ENCODE measurements at regions not wholly inside any gene's neighbourhood (a gene's known extent, or its start where the extent isn't known, plus 50 kb on each side); places are given as distances from the start of the nearest gene placed in this dataset.
"Not testable (repeated sequence)": the region's sequence is repeated elsewhere in the genome, so short reads cannot be mapped to it uniquely, and the experiment has no call there.

- H3K9me3 Mint-ChIP-seq, result peaks cover 0 to 3% (median 0%) of the 10 kb centered on the region in 7 donors
- H3K27me3 Mint-ChIP-seq, result no peaks in the 10 kb centered on the region
- ATAC-seq (ENCODE audit: low read depth in 2 of 2) (no peak), DNase-seq (no peak)
- H3K27ac Mint-ChIP-seq, result no peak overlapping the region
- H3K36me3 Mint-ChIP-seq, result no peaks in the 10 kb centered on the region
- H3K4me3 Mint-ChIP-seq, result no peak overlapping the region
- H3K4me1 Mint-ChIP-seq, result no peaks in the 10 kb centered on the region
Measured at GRCh38 chr14:26655128-26655527, 57.3 kb upstream of the NOVA1 start.

- Mint-ChIP-seq H3K27me3 (no peaks in the 10 kb centered on the region), H3K4me1 (no peaks in the 10 kb centered on the region), H3K4me3 (no peak overlapping the region), H3K9me3 (peaks cover 0 to 23% (median 10%) of the 10 kb centered on the region in 7 donors), H3K27ac (no peak overlapping the region), H3K36me3 (no peaks in the 10 kb centered on the region)
- no peak for DNase-seq
- no peak for ATAC-seq (ENCODE audit: low read depth in 2 of 2)
Measured at GRCh38 chr14:26663506-26663905, 65.7 kb upstream of the NOVA1 start.

GRCh38 chr14:26678732-26679420 lies 81.0 kb upstream of the NOVA1 start:
- not testable (repeated sequence) for H3K4me3 Mint-ChIP-seq; H3K36me3 Mint-ChIP-seq; ATAC-seq (ENCODE audit: low read depth in 2 of 2); DNase-seq; H3K27me3 Mint-ChIP-seq; H3K4me1 Mint-ChIP-seq
- H3K9me3 Mint-ChIP-seq, result peaks cover 0 to 11% (median 8%) of the 10 kb centered on the region in 7 donors
- H3K27ac Mint-ChIP-seq, result peak overlapping the region in 1 of 6 donors; percentile 39

- no peak for DNase-seq
- no peak overlapping the region for H3K4me3 Mint-ChIP-seq
- H3K4me1 Mint-ChIP-seq, result no peaks in the 10 kb centered on the region
Measured at GRCh38 chr14:26685401-26685800, 87.6 kb upstream of the NOVA1 start.

GRCh38 chr14:26687301-26687837 lies 89.5 kb upstream of the NOVA1 start:
- no peak for ATAC-seq (ENCODE audit: low read depth in 2 of 2)
- Mint-ChIP-seq H3K27me3 (no peaks in the 10 kb centered on the region), H3K9me3 (peaks cover 0 to 9% (median 5%) of the 10 kb centered on the region in 7 donors)

More at GRCh38 chr14:26685401-26685800, 87.6 kb upstream of the NOVA1 start:
- ATAC-seq (ENCODE audit: low read depth in 2 of 2), result no peak
- peaks cover 0 to 8% (median 4%) of the 10 kb centered on the region in 7 donors for H3K9me3 Mint-ChIP-seq
- H3K27ac Mint-ChIP-seq, result no peak overlapping the region
- no peaks in the 10 kb centered on the region for H3K27me3 Mint-ChIP-seq
- no peaks in the 10 kb centered on the region for H3K36me3 Mint-ChIP-seq

GRCh38 chr14:26694521-26694920 lies 96.7 kb upstream of the NOVA1 start:
- no peaks in the 10 kb centered on the region for H3K36me3 Mint-ChIP-seq
- peaks cover 0 to 9% (median 5%) of the 10 kb centered on the region in 7 donors for H3K9me3 Mint-ChIP-seq
- no peak overlapping the region for H3K4me3 Mint-ChIP-seq
- DNase-seq (no peak), ATAC-seq (ENCODE audit: low read depth in 2 of 2) (no peak)
- peaks cover 0 to 4% (median 0%) of the 10 kb centered on the region in 3 donors for H3K4me1 Mint-ChIP-seq
- H3K27ac Mint-ChIP-seq, result no peak overlapping the region
- no peaks in the 10 kb centered on the region for H3K27me3 Mint-ChIP-seq

More at GRCh38 chr14:26687301-26687837, 89.5 kb upstream of the NOVA1 start:
- Mint-ChIP-seq H3K4me3 (no peak overlapping the region), H3K4me1 (no peaks in the 10 kb centered on the region), H3K36me3 (no peaks in the 10 kb centered on the region), H3K27ac (no peak overlapping the region)
- DNase-seq, result no peak

- ATAC-seq (ENCODE audit: low read depth in 2 of 2), result no peak
- DNase-seq, result no peak
- H3K27ac Mint-ChIP-seq, result no peak overlapping the region
- H3K4me3 Mint-ChIP-seq, result no peak overlapping the region
- no peaks in the 10 kb centered on the region for H3K4me1 Mint-ChIP-seq
- H3K36me3 Mint-ChIP-seq, result no peaks in the 10 kb centered on the region
- H3K9me3 Mint-ChIP-seq, result peaks cover 0 to 7% (median 2%) of the 10 kb centered on the region in 7 donors
- no peaks in the 10 kb centered on the region for H3K27me3 Mint-ChIP-seq
Measured at GRCh38 chr14:26702721-26703230, 104.9 kb upstream of the NOVA1 start.

- DNase-seq (no peak), ATAC-seq (ENCODE audit: low read depth in 2 of 2) (no peak)
- H3K4me3 Mint-ChIP-seq, result no peak overlapping the region
- H3K36me3 Mint-ChIP-seq, result no peaks in the 10 kb centered on the region
- no peaks in the 10 kb centered on the region for H3K4me1 Mint-ChIP-seq
- peaks cover 0 to 7% (median 0%) of the 10 kb centered on the region in 7 donors for H3K9me3 Mint-ChIP-seq
- no peak overlapping the region for H3K27ac Mint-ChIP-seq
- H3K27me3 Mint-ChIP-seq, result no peaks in the 10 kb centered on the region
Measured at GRCh38 chr14:26703686-26704366, 106.0 kb upstream of the NOVA1 start.

GRCh38 chr14:26707234-26707633 lies 109.4 kb upstream of the NOVA1 start:
- H3K4me3 Mint-ChIP-seq, result no peak overlapping the region
- DNase-seq (no peak), ATAC-seq (ENCODE audit: low read depth in 2 of 2) (no peak)
- H3K27ac Mint-ChIP-seq, result no peak overlapping the region
- peaks cover 0 to 4% (median 0%) of the 10 kb centered on the region in 7 donors for H3K9me3 Mint-ChIP-seq
- H3K4me1 Mint-ChIP-seq, result no peaks in the 10 kb centered on the region
- no peaks in the 10 kb centered on the region for H3K27me3 Mint-ChIP-seq
- no peaks in the 10 kb centered on the region for H3K36me3 Mint-ChIP-seq

- no peaks in the 10 kb centered on the region for H3K27me3 Mint-ChIP-seq
- no peak for ATAC-seq (ENCODE audit: low read depth in 2 of 2)
- H3K4me3 Mint-ChIP-seq, result no peak overlapping the region
- H3K27ac Mint-ChIP-seq, result no peak overlapping the region
- no peak for DNase-seq
- H3K36me3 Mint-ChIP-seq, result no peaks in the 10 kb centered on the region
- no peaks in the 10 kb centered on the region for H3K4me1 Mint-ChIP-seq
- H3K9me3 Mint-ChIP-seq, result peaks cover 0 to 4% (median 0%) of the 10 kb centered on the region in 7 donors
Measured at GRCh38 chr14:26709019-26709418, 111.2 kb upstream of the NOVA1 start.

- Mint-ChIP-seq H3K4me1 (no peaks in the 10 kb centered on the region), H3K9me3 (peaks cover 0 to 12% (median 2%) of the 10 kb centered on the region in 7 donors), H3K4me3 (no peak overlapping the region), H3K27ac (no peak overlapping the region), H3K36me3 (no peaks in the 10 kb centered on the region), H3K27me3 (no peaks in the 10 kb centered on the region)
- ATAC-seq (ENCODE audit: low read depth in 2 of 2), result no peak
- no peak for DNase-seq
Measured at GRCh38 chr14:26719514-26719913, 121.7 kb upstream of the NOVA1 start.

GRCh38 chr14:26722258-26722657 lies 124.4 kb upstream of the NOVA1 start:
- Mint-ChIP-seq H3K27ac (no peak overlapping the region), H3K4me1 (no peaks in the 10 kb centered on the region), H3K27me3 (no peaks in the 10 kb centered on the region), H3K9me3 (peaks cover 0 to 4% (median 2%) of the 10 kb centered on the region in 7 donors), H3K36me3 (no peaks in the 10 kb centered on the region), H3K4me3 (peak overlapping the region in 1 of 8 donors; percentile 29)
- ATAC-seq (ENCODE audit: low read depth in 2 of 2) (no peak), DNase-seq (no peak)

GRCh38 chr14:26729851-26730250 lies 132.0 kb upstream of the NOVA1 start:
- no peak overlapping the region for H3K4me3 Mint-ChIP-seq

More at GRCh38 chr14:26729851-26730250, 132.0 kb upstream of the NOVA1 start:
- Mint-ChIP-seq H3K9me3 (peaks cover 0 to 13% (median 3%) of the 10 kb centered on the region in 7 donors), H3K27me3 (no peaks in the 10 kb centered on the region), H3K4me1 (no peaks in the 10 kb centered on the region), H3K27ac (no peak overlapping the region), H3K36me3 (no peaks in the 10 kb centered on the region)
- ATAC-seq (ENCODE audit: low read depth in 2 of 2) (no peak), DNase-seq (no peak)

Data from naive B cell (primary cell).